ENCODE measurements at regions not wholly inside any gene's neighbourhood (a gene's known extent, or its start where the extent isn't known, plus 50 kb on each side); places are given as distances from the start of the nearest gene placed in this dataset.

DNA sequence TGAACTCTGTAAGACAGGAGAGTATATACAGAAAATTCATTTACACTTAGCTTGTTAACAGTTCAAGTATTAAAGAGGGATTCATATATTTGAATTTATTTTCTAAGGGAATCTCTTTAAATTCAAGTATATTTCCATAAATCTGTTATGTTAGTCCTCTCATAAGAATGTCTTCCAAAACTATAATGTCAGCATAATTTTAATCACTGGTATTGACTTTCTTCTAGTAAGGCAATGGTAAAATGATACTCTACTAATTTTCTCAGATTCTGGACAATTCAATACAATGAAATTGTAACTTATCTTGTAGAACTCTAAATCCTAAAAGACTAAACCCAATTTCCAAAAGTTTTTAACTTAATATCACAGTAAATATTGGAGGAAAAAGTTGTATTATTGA is 66.3 kb upstream of the EPHA6 start:
- no peaks in the 10 kb centered on the region for H3K36me3 Mint-ChIP-seq (ENCODE audit: low read depth)
- DNase-seq: no peak
- H3K4me3 Mint-ChIP-seq: no peak overlapping the region
- intact Hi-C loops (cut with micrococcal nuclease): no loop called here
- no peaks in the 10 kb centered on the region for H3K9me3 Mint-ChIP-seq
- H3K27ac Mint-ChIP-seq: no peak overlapping the region
- no peaks in the 10 kb centered on the region for H3K27me3 Mint-ChIP-seq
- no peaks in the 10 kb centered on the region for H3K4me1 Mint-ChIP-seq

DNA sequence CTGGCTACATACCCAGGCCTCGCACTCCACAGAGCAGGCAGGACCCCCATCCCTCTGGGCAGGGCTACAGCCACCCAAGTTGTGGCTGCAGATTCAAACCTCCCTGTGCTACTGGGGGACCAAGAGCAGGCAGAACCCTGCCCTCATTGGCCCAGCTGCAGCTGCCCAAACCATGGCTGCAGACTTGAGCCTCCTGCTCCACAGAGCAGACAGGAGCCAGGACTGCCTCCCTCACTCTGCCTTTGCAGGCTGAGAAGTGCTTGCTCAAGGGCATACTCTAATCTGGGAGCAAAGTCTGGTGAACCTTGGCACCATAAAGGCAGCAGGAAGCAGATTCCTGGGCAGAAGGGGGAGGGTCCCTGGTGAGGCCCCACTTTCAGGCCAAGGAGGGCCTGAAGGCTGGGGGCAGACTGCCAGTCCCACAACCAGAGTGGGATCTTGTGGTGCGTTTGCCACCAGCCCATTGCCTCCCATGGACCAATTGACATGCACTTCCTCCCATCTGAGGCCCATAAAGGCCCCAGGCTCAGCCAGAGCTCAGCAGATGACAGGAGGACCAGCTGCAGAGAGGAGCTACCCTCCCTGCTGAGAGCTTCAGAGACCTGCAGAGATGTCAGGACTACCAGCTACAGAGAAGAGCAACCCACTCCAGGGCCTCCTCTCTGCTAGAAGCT is 64.2 kb upstream of the EPHA6 start:
- Mint-ChIP-seq H3K36me3 (ENCODE audit: low read depth) (no peaks in the 10 kb centered on the region), H3K4me3 (no peak overlapping the region), H3K4me1 (no peaks in the 10 kb centered on the region), H3K27ac (no peak overlapping the region), H3K27me3 (no peaks in the 10 kb centered on the region), H3K9me3 (no peaks in the 10 kb centered on the region)
- no peak for DNase-seq
- intact Hi-C loops (cut with micrococcal nuclease): no loop called here

DNA sequence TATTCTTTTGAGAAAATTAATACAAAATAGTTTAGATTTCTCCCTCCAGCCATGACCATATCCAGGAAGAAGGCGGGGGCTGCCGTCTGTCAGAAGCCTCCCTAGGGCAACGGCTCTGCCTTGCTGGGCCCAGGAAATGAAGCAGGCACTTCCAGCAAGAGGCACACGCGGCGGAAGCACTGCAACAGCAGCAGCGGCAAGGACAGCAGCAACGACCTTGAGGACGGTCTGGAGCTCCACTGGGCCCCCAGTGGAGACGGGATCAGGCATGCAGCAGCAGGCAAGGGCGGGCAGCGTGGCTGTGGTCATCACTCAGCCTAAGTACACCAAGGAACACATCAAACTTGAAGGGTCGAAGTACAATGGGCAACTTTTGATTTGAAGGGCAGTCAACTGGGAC is 61.3 kb upstream of the EPHA6 start:
- intact Hi-C loops (cut with micrococcal nuclease): no loop called here

DNA sequence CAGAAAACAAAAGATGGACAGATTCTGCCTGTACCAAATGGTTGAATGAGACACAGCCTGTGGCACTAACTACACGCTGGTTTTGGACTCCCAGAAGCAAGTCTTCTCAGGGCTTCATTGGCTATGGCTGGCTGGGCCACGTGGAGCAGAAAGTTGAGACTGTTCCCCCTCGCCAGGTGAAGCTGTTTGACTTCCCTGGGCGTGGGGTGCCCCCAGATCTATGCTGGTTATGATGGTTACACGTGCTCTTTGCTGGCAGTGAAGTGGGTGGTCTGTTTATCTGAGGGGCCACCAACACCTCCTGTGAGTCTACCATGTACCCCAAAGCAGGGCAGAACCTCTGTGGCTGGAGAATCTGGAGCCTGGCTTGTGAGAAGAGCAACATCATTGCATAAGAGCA is 60.3 kb upstream of the EPHA6 start:
- Mint-ChIP-seq H3K27ac (no peak overlapping the region), H3K4me3 (no peak overlapping the region), H3K4me1 (no peaks in the 10 kb centered on the region), H3K27me3 (no peaks in the 10 kb centered on the region), H3K36me3 (ENCODE audit: low read depth) (no peaks in the 10 kb centered on the region), H3K9me3 (no peaks in the 10 kb centered on the region)
- intact Hi-C loops (cut with micrococcal nuclease): no loop called here
- DNase-seq: no peak

More for the DNA sequence above, 61.3 kb upstream of the EPHA6 start:
- Mint-ChIP-seq H3K27ac (no peak overlapping the region), H3K4me3 (no peak overlapping the region), H3K4me1 (no peaks in the 10 kb centered on the region), H3K9me3 (no peaks in the 10 kb centered on the region), H3K36me3 (ENCODE audit: low read depth) (no peaks in the 10 kb centered on the region), H3K27me3 (no peaks in the 10 kb centered on the region)
- no peak for DNase-seq

DNA sequence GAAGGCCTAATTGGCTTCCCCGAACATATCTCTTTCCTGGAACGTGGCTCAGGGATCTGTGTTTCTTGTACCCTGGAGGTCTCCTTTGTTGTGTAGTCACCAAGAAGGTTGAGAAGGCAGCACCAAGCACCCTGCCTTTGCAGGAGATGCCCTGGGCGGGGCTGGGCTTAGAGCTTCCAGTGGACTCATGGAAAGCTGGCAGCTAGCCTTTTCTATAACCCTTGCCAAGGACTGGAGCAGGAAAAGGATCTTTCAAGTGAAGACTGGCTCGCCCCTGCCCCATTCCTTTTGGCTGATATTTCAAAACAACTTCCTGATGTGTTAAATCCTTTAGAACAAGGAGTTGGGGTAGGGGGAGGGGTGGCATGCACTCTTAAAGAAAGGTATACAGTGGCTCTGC is 58.9 kb upstream of the EPHA6 start:
- no peaks in the 10 kb centered on the region for H3K4me1 Mint-ChIP-seq
- intact Hi-C loops (cut with micrococcal nuclease): no loop called here

DNA sequence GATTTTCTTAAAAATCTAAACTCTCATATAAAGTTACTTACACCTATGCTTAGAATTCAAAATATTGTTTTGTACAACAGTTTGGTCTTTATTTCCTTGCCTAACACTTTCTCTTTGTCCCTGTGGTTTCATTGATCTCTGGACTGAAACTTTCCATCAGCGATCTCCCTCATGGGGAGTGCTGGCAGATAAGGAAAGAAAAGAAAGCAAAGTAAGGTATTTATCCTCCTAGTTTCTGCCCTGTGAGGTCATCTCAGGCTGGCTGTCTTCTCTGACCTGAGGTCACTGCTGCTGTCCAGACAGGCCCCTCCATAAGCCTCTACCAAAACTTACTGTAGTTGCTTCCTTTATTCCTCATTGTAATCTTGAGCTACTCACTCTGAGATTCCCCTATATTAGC is 57.9 kb upstream of the EPHA6 start:
- Mint-ChIP-seq H3K9me3 (no peaks in the 10 kb centered on the region), H3K4me1 (no peaks in the 10 kb centered on the region), H3K27ac (no peak overlapping the region), H3K36me3 (ENCODE audit: low read depth) (no peaks in the 10 kb centered on the region), H3K4me3 (no peak overlapping the region), H3K27me3 (no peaks in the 10 kb centered on the region)
- intact Hi-C loops (cut with micrococcal nuclease): no loop called here
- DNase-seq: no peak

More for the DNA sequence above, 58.9 kb upstream of the EPHA6 start:
- no peaks in the 10 kb centered on the region for H3K36me3 Mint-ChIP-seq (ENCODE audit: low read depth)
- no peak overlapping the region for H3K4me3 Mint-ChIP-seq
- H3K27ac Mint-ChIP-seq: no peak overlapping the region
- no peaks in the 10 kb centered on the region for H3K27me3 Mint-ChIP-seq
- no peaks in the 10 kb centered on the region for H3K9me3 Mint-ChIP-seq
- DNase-seq: no peak

DNA sequence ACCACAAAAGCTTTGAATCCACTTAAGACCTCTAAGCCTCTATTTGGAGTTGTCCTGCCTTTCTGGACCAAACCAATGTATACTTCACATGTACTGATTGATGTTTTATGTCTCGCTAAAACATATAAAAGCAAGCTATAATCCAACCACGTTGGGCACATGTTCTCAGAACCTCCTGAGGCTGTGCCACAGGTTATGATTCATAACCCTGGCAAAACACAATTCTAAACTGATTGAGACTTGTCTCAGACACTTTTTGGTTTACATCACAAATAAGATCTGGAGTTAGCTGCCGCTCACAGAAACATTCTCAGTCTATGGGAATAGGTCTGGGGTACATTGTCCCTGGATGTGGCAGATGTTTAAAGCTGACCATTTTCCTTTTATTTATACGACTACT is 53.4 kb upstream of the EPHA6 start:
- intact Hi-C loops (cut with micrococcal nuclease): no loop called here
- Mint-ChIP-seq H3K36me3 (ENCODE audit: low read depth) (no peaks in the 10 kb centered on the region), H3K27ac (no peak overlapping the region), H3K4me1 (no peaks in the 10 kb centered on the region), H3K4me3 (no peak overlapping the region), H3K27me3 (no peaks in the 10 kb centered on the region), H3K9me3 (peaks cover 3% of the 10 kb centered on the region)
- peak; percentile 23 for DNase-seq

Data from activated CD4-positive, alpha-beta T cell treated with anti-CD3 and anti-CD28 coated beads, Interleukin-2, amount 10 ng/mL, durations not matched to agents 24 days and 14 days (primary cell).